ENCODE measurements at regions not wholly inside any gene's neighbourhood (a gene's known extent, or its start where the extent isn't known, plus 50 kb on each side); places are given as distances from the start of the nearest gene placed in this dataset.

DNA sequence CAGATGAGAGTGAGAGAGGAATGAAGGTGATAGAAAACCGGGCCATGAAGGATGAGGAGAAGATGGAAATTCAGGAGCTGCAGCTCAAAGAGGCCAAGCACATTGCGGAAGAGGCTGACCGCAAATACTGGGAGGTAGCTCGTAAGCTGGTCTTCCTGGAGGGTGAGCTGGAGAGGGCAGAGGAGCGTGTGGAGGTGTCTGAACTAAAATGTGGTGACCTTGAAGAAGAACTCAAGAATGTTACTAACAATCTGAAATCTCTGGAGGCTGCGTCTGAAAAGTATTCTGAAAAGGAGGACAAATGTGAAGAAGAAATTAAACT lies 88.9 kb downstream of the EOMES start:
- H3K9ac ChIP-seq (replicated peaks in 1 of 4; ENCODE audit: extremely low read depth in 1 of 4, low read depth in 3 of 4, low read length in 3 of 4) = no peak overlapping the region
- H4K20me1 ChIP-seq (replicated peaks in 1 of 2; ENCODE audit: control insufficient read depth in 1 of 2, insufficient read depth in 2 of 2, low read length in 2 of 2) = no peaks in the 10 kb centered on the region
- H3K18ac ChIP-seq (ENCODE audit: extremely low read depth, low read length) = no peak overlapping the region
- H3K9me3 ChIP-seq (ENCODE audit: insufficient read depth in 2 of 2, low read depth in 1 of 2, low read length in 1 of 2) = no peaks in the 10 kb centered on the region
- H4K91ac ChIP-seq (replicated peaks; ENCODE audit: insufficient read length, low read length) = no peak overlapping the region
- ChIA-PET CTCF (ENCODE audit: partially characterized antibody) (interaction anchor here (0.6 to 1.7 kb wide), 6 partner anchors 9 to 305 kb away, joined by 3 to 7 read pairs (median 3); no protein-coding TSS in a partner anchor), POLR2A (ENCODE audit: partially characterized antibody) (no interaction called here)
- no peak overlapping the region for H2AK5ac ChIP-seq (ENCODE audit: low read depth, low read length)
- no peaks in the 10 kb centered on the region; the same call in 1 of the 2 replicates for H3K23me2 ChIP-seq (ENCODE audit: low read depth, low read length)
- H2BK12ac ChIP-seq (ENCODE audit: low read depth, low read length) = no peak overlapping the region
- no peak overlapping the region for H2BK5ac ChIP-seq (ENCODE audit: low read depth, low read length)
- H2BK120ac ChIP-seq (replicated peaks; ENCODE audit: low read depth, low read length) = no peak overlapping the region
- no peak overlapping the region for H3K23ac ChIP-seq (ENCODE audit: insufficient read length)
- H3K27ac ChIP-seq (ENCODE audit: low read depth, low read length) = no peak overlapping the region
- peak overlapping the region in 1 of 4 experiments; percentile 33; a peak in 1 of 8 replicates for H3K4me3 ChIP-seq (ENCODE audit: extremely low read depth in 1 of 4, insufficient read depth in 2 of 4, low read depth in 3 of 4, low read length in 4 of 4)
- no peak overlapping the region for H3K14ac ChIP-seq (ENCODE audit: insufficient read length)
- no peak overlapping the region; the same call in 1 of the 2 replicates for H4K8ac ChIP-seq (ENCODE audit: extremely low read depth, insufficient read depth, low read length)
- H2BK15ac ChIP-seq (ENCODE audit: low read length) = no peak overlapping the region
- H2BK20ac ChIP-seq (ENCODE audit: low read length) = no peak overlapping the region
- no peak overlapping the region for H4K5ac ChIP-seq (ENCODE audit: insufficient read length, low read depth, low read length)
- DNase-seq (ENCODE audit: low read depth in 1 of 2, low spot score in 2 of 2) (no peak), FAIRE-seq (no peak)
- no peaks in the 10 kb centered on the region for H3K4me1 ChIP-seq (replicated peaks in 1 of 4; ENCODE audit: control insufficient read depth in 3 of 4, insufficient read depth in 4 of 4, low read length in 3 of 4)
- 0 out of 2 replicates have a peak overlapping the region, but pooled peaks have one; percentile 8 for H2AFZ ChIP-seq (ENCODE audit: low read length)
- H3K4me2 ChIP-seq (ENCODE audit: insufficient read depth in 1 of 2, low read depth in 2 of 2, low read length in 2 of 2) = peak overlapping the region in 1 of 2 experiments; percentile 52; a peak in 2 of 4 replicates
- no peaks in the 10 kb centered on the region for H3K36me3 ChIP-seq (ENCODE audit: control insufficient read depth in 2 of 4, insufficient read depth in 4 of 4, low read length in 3 of 4)
- H3K79me2 ChIP-seq (ENCODE audit: control insufficient read depth in 1 of 2, insufficient read depth in 2 of 2, low read length in 2 of 2) = no peaks in the 10 kb centered on the region
- no peaks in the 10 kb centered on the region for H3K79me1 ChIP-seq (ENCODE audit: low read depth, low read length)
- no peak overlapping the region for H3K4ac ChIP-seq (replicated peaks; ENCODE audit: insufficient read length, low read depth, low read length)
- H3K27me3 ChIP-seq (replicated peaks in 1 of 4; ENCODE audit: control insufficient read depth in 3 of 4, extremely low read depth in 1 of 4, insufficient read depth in 3 of 4, low read length in 3 of 4) = no peaks in the 10 kb centered on the region
- no peak overlapping the region for H3K56ac ChIP-seq (replicated peaks; ENCODE audit: insufficient read length, low read depth, low read length)
- WGBS, 2 experiments (ENCODE audit: extremely low coverage in 1 of 2, insufficient coverage in 1 of 2, insufficient read length in 1 of 2, insufficient replicate concordance in 2 of 2, low coverage in 1 of 2, low lambda C conversion rate in 2 of 2, missing lambda C conversion rate in 1 of 2) = 93% methylated on average over 6 of the region's 6 CpGs; no CpG with 5 or more reads in 1 of the 2 experiments
- TF ChIP-seq, protein P1, sequence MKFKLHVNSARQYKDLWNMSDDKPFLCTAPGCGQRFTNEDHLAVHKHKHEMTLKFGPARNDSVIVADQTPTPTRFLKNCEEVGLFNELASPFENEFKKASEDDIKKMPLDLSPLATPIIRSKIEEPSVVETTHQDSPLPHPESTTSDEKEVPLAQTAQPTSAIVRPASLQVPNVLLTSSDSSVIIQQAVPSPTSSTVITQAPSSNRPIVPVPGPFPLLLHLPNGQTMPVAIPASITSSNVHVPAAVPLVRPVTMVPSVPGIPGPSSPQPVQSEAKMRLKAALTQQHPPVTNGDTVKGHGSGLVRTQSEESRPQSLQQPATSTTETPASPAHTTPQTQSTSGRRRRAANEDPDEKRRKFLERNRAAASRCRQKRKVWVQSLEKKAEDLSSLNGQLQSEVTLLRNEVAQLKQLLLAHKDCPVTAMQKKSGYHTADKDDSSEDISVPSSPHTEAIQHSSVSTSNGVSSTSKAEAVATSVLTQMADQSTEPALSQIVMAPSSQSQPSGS (IDR thresholded peaks at IDR 0.05; ENCODE audit: low read length) = no peak
- TF ChIP-seq RAD21 (IDR thresholded peaks at IDR 0.05 in 1 of 2, conservative IDR thresholded peaks at IDR 0.05 in 1 of 2; ENCODE audit: low read depth in 2 of 2, low read length in 2 of 2) (no peak), RNF2 (IDR thresholded peaks at IDR 0.05; ENCODE audit: borderline replicate concordance, low read depth, low read length, missing control alignments, poor library complexity, severe bottlenecking) (no peak), RXRA (IDR thresholded peaks at IDR 0.05; ENCODE audit: insufficient read depth, low read depth, low read length) (no peak), HDAC2 (IDR thresholded peaks at IDR 0.05; ENCODE audit: borderline replicate concordance in 1 of 2, low read depth in 2 of 2, low read length in 2 of 2) (no peak), PHF8 (conservative IDR thresholded peaks at IDR 0.05; ENCODE audit: low read depth, low read length) (no peak), FOSL1 (IDR thresholded peaks at IDR 0.05; ENCODE audit: insufficient read depth, low read depth, low read length) (no peak), RBBP5 (IDR thresholded peaks at IDR 0.05; ENCODE audit: borderline replicate concordance, low read depth, low read length) (no peak), SP2 (IDR thresholded peaks at IDR 0.05; ENCODE audit: low read length) (no peak), SP1 (IDR thresholded peaks at IDR 0.05; ENCODE audit: low read depth, low read length) (no peak), BRCA1 (IDR thresholded peaks at IDR 0.05; ENCODE audit: low read depth, low read length) (no peak), JUN (IDR thresholded peaks at IDR 0.05; ENCODE audit: low read depth, low read length) (no peak)

Measured in H1 (cell line).